WERI-Rb-1 (cell line): ENCODE measurements at regions not wholly inside any gene's neighbourhood (a gene's known extent, or its start where the extent isn't known, plus 50 kb on each side); places are given as distances from the start of the nearest gene placed in this dataset.

Experiments
- DNase-seq: peaks from one replicate; pipeline ENCODE4 v3.0.0-alpha.2; 2020
- H3K27ac ChIP-seq: fragments of 250-450 bp; sonication (Bioruptor Pico); 2 replicates; pipeline ENCODE4 v1.5.1; 2020; ENCODE audit warnings: mild to moderate bottlenecking, moderate library complexity
- H3K27me3 ChIP-seq: fragments of 250-450 bp; sonication (Bioruptor Pico); 2 replicates; pipeline ENCODE4 v1.5.1; 2021; ENCODE audit warnings: mild to moderate bottlenecking, low read depth, moderate library complexity; ENCODE audit not compliant: insufficient read depth, severe bottlenecking
- H3K36me3 ChIP-seq: fragments of 250-450 bp; sonication (Bioruptor Pico); 2 replicates; pipeline ENCODE4 v1.5.1; 2020; ENCODE audit warnings: mild to moderate bottlenecking, moderate library complexity
- H3K4me3 ChIP-seq: 2 replicates; pipeline ENCODE4 v1.5.1; 2011; ENCODE audit warnings: low read depth, mild to moderate bottlenecking, control low read depth, low read length
- H3K9me3 ChIP-seq: fragments of 250-450 bp; sonication (Bioruptor Pico); 2 replicates; pipeline ENCODE4 v1.5.1; 2021; ENCODE audit warnings: mild to moderate bottlenecking, moderate library complexity; ENCODE audit not compliant: severe bottlenecking
- CTCF ChIP-seq: IDR thresholded peaks from 2 replicates; pipeline ENCODE4 v1.5.1; 2011; ENCODE audit warnings: low read depth, mild to moderate bottlenecking, control low read depth, inconsistent platforms, low read length

GRCh38 chr2:37819186-37819585, 105.9 kb upstream of the RMDN2 start:
- Histone ChIP-seq H3K4me3 (no peak overlapping the region), H3K36me3 (no peaks in the 10 kb centered on the region), H3K9me3 (peaks cover 8% of the 10 kb centered on the region), H3K27ac (no peak overlapping the region), H3K27me3 (no peaks in the 10 kb centered on the region)
- DNase-seq, result no peak
- TF ChIP-seq CTCF, result no peak

GRCh38 chr2:37820471-37820986, 104.6 kb upstream of the RMDN2 start:
- Histone ChIP-seq H3K27me3 (no peaks in the 10 kb centered on the region), H3K36me3 (no peaks in the 10 kb centered on the region), H3K4me3 (no peak overlapping the region), H3K27ac (no peak overlapping the region), H3K9me3 (peaks cover 8% of the 10 kb centered on the region)
- DNase-seq, result no peak
- no peak for TF ChIP-seq CTCF

GRCh38 chr2:37825586-37825985, 99.5 kb upstream of the RMDN2 start:
- Histone ChIP-seq H3K36me3 (no peaks in the 10 kb centered on the region), H3K27ac (peak overlapping the region; percentile 67), H3K9me3 (peaks cover 4% of the 10 kb centered on the region), H3K27me3 (no peaks in the 10 kb centered on the region), H3K4me3 (peak overlapping the region; percentile 8)
- peak; percentile 66 for DNase-seq
- no peak for TF ChIP-seq CTCF

GRCh38 chr2:37826611-37827010, 98.5 kb upstream of the RMDN2 start:
- Histone ChIP-seq H3K36me3 (no peaks in the 10 kb centered on the region), H3K27me3 (no peaks in the 10 kb centered on the region), H3K27ac (peak overlapping the region; percentile 67), H3K9me3 (no peaks in the 10 kb centered on the region), H3K4me3 (no peak overlapping the region)
- no peak for TF ChIP-seq CTCF
- no peak for DNase-seq

- Histone ChIP-seq H3K27me3 (no peaks in the 10 kb centered on the region), H3K36me3 (no peaks in the 10 kb centered on the region), H3K4me3 (no peak overlapping the region), H3K9me3 (no peaks in the 10 kb centered on the region), H3K27ac (peak overlapping the region; percentile 67)
- DNase-seq, result peak; percentile 56
- TF ChIP-seq CTCF, result no peak
Measured at GRCh38 chr2:37827455-37827854, 97.6 kb upstream of the RMDN2 start.

- no peak overlapping the region for H3K4me3 ChIP-seq
- peak; percentile 83 for DNase-seq
- no peaks in the 10 kb centered on the region for H3K9me3 ChIP-seq
- H3K27me3 ChIP-seq, result no peaks in the 10 kb centered on the region
- no peak for TF ChIP-seq CTCF
- peak overlapping the region; percentile 67 for H3K27ac ChIP-seq
- no peaks in the 10 kb centered on the region for H3K36me3 ChIP-seq
Measured at GRCh38 chr2:37827911-37828511, 97.1 kb upstream of the RMDN2 start.
